ENCODE measurements at regions not wholly inside any gene's neighbourhood (a gene's known extent, or its start where the extent isn't known, plus 50 kb on each side); places are given as distances from the start of the nearest gene placed in this dataset.

DNA sequence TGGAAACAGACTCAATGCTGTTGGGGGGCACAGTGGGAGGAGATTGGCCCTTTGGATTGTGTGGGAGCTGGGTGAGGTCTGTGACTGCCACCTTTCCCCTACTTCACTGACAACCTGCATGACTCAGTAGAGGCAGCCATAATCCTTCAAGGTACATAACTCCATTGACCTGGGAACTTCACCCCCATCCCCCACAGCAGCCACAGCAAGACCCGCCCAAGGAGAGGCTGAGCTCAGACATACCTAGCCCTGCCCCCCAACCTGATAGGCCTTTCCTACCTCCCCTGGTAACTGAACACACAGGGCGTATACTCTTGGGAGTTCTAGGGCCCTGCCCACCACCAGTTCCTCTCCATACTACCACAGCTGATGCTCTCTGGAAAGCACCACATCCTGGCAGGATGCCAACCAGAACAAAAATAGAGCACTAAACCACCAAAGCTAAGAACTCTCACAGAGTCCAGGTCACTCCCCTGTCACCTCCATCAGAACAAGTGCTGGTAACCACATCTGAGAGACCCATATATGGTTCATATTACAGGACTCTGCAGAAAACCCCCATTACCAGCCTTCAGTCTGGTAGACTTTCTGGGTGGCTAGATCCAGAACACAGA, 703.9 kb downstream of the FSCB start:
- TF ChIP-seq, protein P1, sequence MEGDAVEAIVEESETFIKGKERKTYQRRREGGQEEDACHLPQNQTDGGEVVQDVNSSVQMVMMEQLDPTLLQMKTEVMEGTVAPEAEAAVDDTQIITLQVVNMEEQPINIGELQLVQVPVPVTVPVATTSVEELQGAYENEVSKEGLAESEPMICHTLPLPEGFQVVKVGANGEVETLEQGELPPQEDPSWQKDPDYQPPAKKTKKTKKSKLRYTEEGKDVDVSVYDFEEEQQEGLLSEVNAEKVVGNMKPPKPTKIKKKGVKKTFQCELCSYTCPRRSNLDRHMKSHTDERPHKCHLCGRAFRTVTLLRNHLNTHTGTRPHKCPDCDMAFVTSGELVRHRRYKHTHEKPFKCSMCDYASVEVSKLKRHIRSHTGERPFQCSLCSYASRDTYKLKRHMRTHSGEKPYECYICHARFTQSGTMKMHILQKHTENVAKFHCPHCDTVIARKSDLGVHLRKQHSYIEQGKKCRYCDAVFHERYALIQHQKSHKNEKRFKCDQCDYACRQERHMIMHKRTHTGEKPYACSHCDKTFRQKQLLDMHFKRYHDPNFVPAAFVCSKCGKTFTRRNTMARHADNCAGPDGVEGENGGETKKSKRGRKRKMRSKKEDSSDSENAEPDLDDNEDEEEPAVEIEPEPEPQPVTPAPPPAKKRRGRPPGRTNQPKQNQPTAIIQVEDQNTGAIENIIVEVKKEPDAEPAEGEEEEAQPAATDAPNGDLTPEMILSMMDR (IDR thresholded peaks at IDR 0.05; ENCODE audit: low read depth, low read length, poor library complexity, severe bottlenecking), result no peak
- no peak for TF ChIP-seq EZH2phosphoT487 (IDR thresholded peaks at IDR 0.05; ENCODE audit: borderline replicate concordance, low read length)
